IMR-90 (cell line): ENCODE measurements at regions not wholly inside any gene's neighbourhood (a gene's known extent, or its start where the extent isn't known, plus 50 kb on each side); places are given as distances from the start of the nearest gene placed in this dataset.

Experiments used
- ATAC-seq: fragments of 200-7000 bp; cut with Tn5 transposase; 2 replicates; pipeline ENCODE4 v1.9.1; 2020; ENCODE audit warnings: low read depth, mild to moderate bottlenecking, moderate library complexity
- BruUV-seq: library from RNA; stranded (reverse); fragments of 400-500 nt; replicated peaks from 2 replicates; lab custom pipeline; 2021; lab: Mats Ljungman, UMichigan
- CTCF ChIA-PET: fragments of 300-600 bp; formaldehyde crosslinking; extraction: SDS; loops from one replicate; lab custom pipeline; 2021; ENCODE audit warnings: antibody characterized with exemption; lab: Yijun Ruan, JAX
- POLR2A ChIA-PET: fragments of 300-600 bp; sonication (Branson Sonifier 250); formaldehyde crosslinking; loops from one replicate; lab custom pipeline; 2022; ENCODE audit warnings: antibody characterized with exemption; ENCODE audit not compliant: unreplicated experiment; lab: Charles Lee
- DNase-seq: peaks from one replicate; pipeline ENCODE4 v3.0.0; 2013
- H2AFZ ChIP-seq: replicated peaks from 2 replicates; pipeline ENCODE3; 2013; ENCODE audit warnings: low read length, mild to moderate bottlenecking; ENCODE audit not compliant: poor library complexity
- H2AK5ac ChIP-seq: 2 replicates; pipeline ENCODE4 v1.6.1; 2013; ENCODE audit warnings: low read depth, low read length, inconsistent platforms
- H2AK9ac ChIP-seq: replicated peaks from 2 replicates; pipeline ENCODE3; 2013; ENCODE audit warnings: mild to moderate bottlenecking, low read depth, low read length, moderate library complexity; ENCODE audit not compliant: poor library complexity
- H2BK120ac ChIP-seq: 2 replicates; pipeline ENCODE4 v1.6.1; 2013; ENCODE audit warnings: low read depth, low read length, inconsistent platforms
- H2BK15ac ChIP-seq: 3 replicates; pipeline ENCODE4 v1.6.1; 2013; ENCODE audit warnings: low read depth, low read length, inconsistent platforms
- H2BK20ac ChIP-seq: 2 replicates; pipeline ENCODE4 v1.6.1; 2013; ENCODE audit warnings: low read depth, mild to moderate bottlenecking, inconsistent platforms, low read length, moderate library complexity
- H2BK5ac ChIP-seq: 2 replicates; pipeline ENCODE4 v1.6.1; 2013; ENCODE audit warnings: mild to moderate bottlenecking, low read depth, low read length, inconsistent platforms; ENCODE audit not compliant: poor library complexity, severe bottlenecking
- H3K14ac ChIP-seq: replicated peaks from 2 replicates; pipeline ENCODE4 v1.6.1; 2013; ENCODE audit warnings: low read depth, low read length, inconsistent platforms
- H3K18ac ChIP-seq: 2 replicates; pipeline ENCODE4 v1.6.1; 2013; ENCODE audit warnings: low read depth, low read length, control low read depth
- H3K23ac ChIP-seq: 2 replicates; pipeline ENCODE4 v1.6.1; 2013; ENCODE audit warnings: low read depth, low read length, inconsistent platforms
- H3K27ac ChIP-seq: 2 replicates; pipeline ENCODE4 v1.5.1; 2013; ENCODE audit warnings: mild to moderate bottlenecking, control low read depth, low read length; ENCODE audit not compliant: insufficient read depth
- H3K27me3 ChIP-seq: 2 replicates; pipeline ENCODE4 v1.6.1; 2013; ENCODE audit warnings: low read length; ENCODE audit not compliant: control insufficient read depth, insufficient read depth
- H3K36me3 ChIP-seq: 2 replicates; pipeline ENCODE4 v1.6.1; 2013; ENCODE audit warnings: low read length, mixed read lengths; ENCODE audit not compliant: control insufficient read depth, insufficient read depth
- H3K4ac ChIP-seq: 2 replicates; pipeline ENCODE4 v1.6.1; 2013; ENCODE audit warnings: low read depth, low read length, inconsistent platforms
- H3K4me1 ChIP-seq: 2 replicates; pipeline ENCODE4 v1.6.1; 2013; ENCODE audit warnings: low read length, mixed read lengths; ENCODE audit not compliant: control insufficient read depth, insufficient read depth
- H3K4me2 ChIP-seq: 2 replicates; pipeline ENCODE4 v1.6.1; 2013; ENCODE audit warnings: low read depth, mild to moderate bottlenecking, control low read depth, low read length, moderate library complexity
- H3K4me3 ChIP-seq: 2 replicates; pipeline ENCODE4 v1.5.1; 2013; ENCODE audit warnings: low read depth, mild to moderate bottlenecking, control low read depth, low read length, moderate library complexity; ENCODE audit not compliant: insufficient read depth
- H3K56ac ChIP-seq: 2 replicates; pipeline ENCODE4 v1.6.1; 2013; ENCODE audit warnings: low read length, inconsistent platforms; ENCODE audit not compliant: insufficient read depth; ENCODE audit errors: extremely low read depth
- H3K79me1 ChIP-seq, 2 experiments: 2 replicates each; pipeline ENCODE4 v1.6.1; 2013; ENCODE audit warnings: low read length in 2 of 2, inconsistent platforms in 1 of 2, low read depth in 1 of 2
- H3K9ac ChIP-seq: 2 replicates; pipeline ENCODE4 v1.6.1; 2013; ENCODE audit warnings: low read depth, low read length, control low read depth
- H3K9me1 ChIP-seq: 2 replicates; pipeline ENCODE4 v1.6.1; 2013; ENCODE audit warnings: low read length, inconsistent platforms; ENCODE audit not compliant: insufficient read depth
- H3K9me3 ChIP-seq: 2 replicates; pipeline ENCODE4 v1.6.1; 2013; ENCODE audit warnings: low read length; ENCODE audit not compliant: control insufficient read depth, insufficient read depth
- H4K20me1 ChIP-seq: 2 replicates; pipeline ENCODE4 v1.6.1; 2013; ENCODE audit warnings: low read length, inconsistent platforms; ENCODE audit not compliant: insufficient read depth
- H4K5ac ChIP-seq: 2 replicates; pipeline ENCODE4 v1.6.1; 2013; ENCODE audit warnings: mild to moderate bottlenecking, low read depth, low read length, control low read depth
- H4K8ac ChIP-seq, 2 experiments: 2 replicates each; pipeline ENCODE4 v1.6.1; 2013; ENCODE audit warnings: low read depth in 2 of 2, low read length in 2 of 2, control low read depth in 1 of 2, inconsistent platforms in 1 of 2
- H4K91ac ChIP-seq: 2 replicates; pipeline ENCODE4 v1.6.1; 2013; ENCODE audit warnings: low read depth, low read length, inconsistent platforms; ENCODE audit not compliant: insufficient read depth
- BHLHE40 ChIP-seq: fragments of 150-350 bp; IDR thresholded peaks from 2 replicates; pipeline ENCODE4 v1.6.1; 2016; ENCODE audit warnings: mild to moderate bottlenecking, low read depth, low read length
- CEBPB ChIP-seq: IDR thresholded peaks from 2 replicates; pipeline ENCODE4 v1.6.1; 2012; ENCODE audit warnings: low read depth, low read length, improper control_type of control experiment
- CHD1 ChIP-seq: IDR thresholded peaks from 2 replicates; pipeline ENCODE4 v1.6.1; 2012; ENCODE audit warnings: low read depth, low read length, improper control_type of control experiment
- CTCF ChIP-seq: conservative IDR thresholded peaks from 2 replicates; pipeline ENCODE4 v1.5.1; 2012; ENCODE audit warnings: mild to moderate bottlenecking, low read depth, low read length, improper control_type of control experiment
- ELK1 ChIP-seq: fragments of 150-350 bp; IDR thresholded peaks from 2 replicates; pipeline ENCODE4 v1.6.1; 2016; ENCODE audit warnings: low read depth, mild to moderate bottlenecking, low read length, moderate library complexity, borderline replicate concordance
- FOS ChIP-seq: fragments of 150-350 bp; IDR thresholded peaks from 2 replicates; pipeline ENCODE4 v1.6.1; 2016; ENCODE audit warnings: low read depth, low read length
- MAFK ChIP-seq: IDR thresholded peaks from 2 replicates; pipeline ENCODE4 v1.6.1; 2012; ENCODE audit warnings: low read depth, low read length, improper control_type of control experiment
- MAZ ChIP-seq: IDR thresholded peaks from 2 replicates; pipeline ENCODE4 v1.6.1; 2012; ENCODE audit warnings: low read depth, mild to moderate bottlenecking, low read length, improper control_type of control experiment, moderate library complexity, borderline replicate concordance
- MXI1 ChIP-seq: IDR thresholded peaks from 2 replicates; pipeline ENCODE4 v1.6.1; 2012; ENCODE audit warnings: low read depth, mild to moderate bottlenecking, low read length, moderate library complexity, borderline replicate concordance
- NFE2L2 ChIP-seq: fragments of 150-350 bp; IDR thresholded peaks from 2 replicates; pipeline ENCODE4 v1.6.1; 2016; ENCODE audit warnings: low read depth, mild to moderate bottlenecking, low read length
- POLR2A ChIP-seq: IDR thresholded peaks from 2 replicates; pipeline ENCODE4 v1.6.1; 2012; ENCODE audit warnings: mild to moderate bottlenecking, low read depth, low read length
- RAD21 ChIP-seq: IDR thresholded peaks from 2 replicates; pipeline ENCODE4 v1.6.1; 2012; ENCODE audit warnings: low read length, improper control_type of control experiment
- RCOR1 ChIP-seq: IDR thresholded peaks from 2 replicates; pipeline ENCODE4 v1.6.1; 2012; ENCODE audit warnings: mild to moderate bottlenecking, low read length, improper control_type of control experiment; ENCODE audit not compliant: insufficient replicate concordance
- RFX5 ChIP-seq: IDR thresholded peaks from 2 replicates; pipeline ENCODE4 v1.8.0; 2012; ENCODE audit warnings: low read depth, mild to moderate bottlenecking, low read length, moderate library complexity
- SMC3 ChIP-seq: fragments of 150-350 bp; IDR thresholded peaks from 2 replicates; pipeline ENCODE4 v1.6.1; 2016; ENCODE audit warnings: low read depth, mild to moderate bottlenecking, antibody characterized with exemption, low read length, moderate library complexity
- USF2 ChIP-seq: fragments of 150-350 bp; IDR thresholded peaks from 2 replicates; pipeline ENCODE4 v1.6.1; 2017; ENCODE audit warnings: mild to moderate bottlenecking, antibody characterized with exemption, low read length, low read depth
- WGBS, 2 experiments: methylation state at CpG; one replicate each; pipeline versions ENCODE4 v1.1.5 to v1.1.7; 2013; ENCODE audit warnings: missing lambda C conversion rate in 2 of 2; ENCODE audit not compliant: insufficient read length in 1 of 2; ENCODE audit errors: extremely low coverage in 2 of 2; 5-methylcytosine and 5-hydroxymethylcytosine counted together
- dilution Hi-C: fragments of 300-500 bp; cut with HindIII; formaldehyde crosslinking; loops from one replicate; pipeline ENCODE4 v1.14.3; 2018; ENCODE audit warnings: low sequenced_read_pairs; ENCODE audit not compliant: unreplicated experiment
- in situ Hi-C: fragments of 300-500 bp; cut with MboI; formaldehyde crosslinking; loops from 3 replicates; pipeline ENCODE4 v1.14.3; 2019; ENCODE audit warnings: low sequenced_read_pairs, inconsistent platforms, mixed read lengths
- intact Hi-C: fragments of 100-400 bp; cut with micrococcal nuclease; formaldehyde crosslinking; loops from 2 replicates; pipeline ENCODE4 v1.10.0; 2022

- Histone ChIP-seq H3K14ac (no peak overlapping the region), H3K23ac (no peak overlapping the region), H3K18ac (no peak overlapping the region), H3K36me3 (no peaks in the 10 kb centered on the region), H2BK5ac (no peak overlapping the region), H2AK5ac (no peak overlapping the region), H3K4me1 (no peaks in the 10 kb centered on the region), H3K4me2 (no peak overlapping the region), H4K5ac (no peak overlapping the region), H3K79me1 (no peaks in the 10 kb centered on the region), H4K91ac (no peak overlapping the region), H3K9me1 (no peaks in the 10 kb centered on the region), H3K27me3 (no peaks in the 10 kb centered on the region), H2AK9ac (no peak overlapping the region), H3K56ac (no peak overlapping the region), H3K4ac (no peak overlapping the region), H2AFZ (no peak overlapping the region), H4K20me1 (no peaks in the 10 kb centered on the region), H3K9me3 (no peaks in the 10 kb centered on the region), H2BK15ac (no peak overlapping the region), H2BK20ac (no peak overlapping the region), H2BK120ac (no peak overlapping the region), H3K4me3 (no peak overlapping the region), H3K9ac (no peak overlapping the region), H3K27ac (no peak overlapping the region), H4K8ac (no peak overlapping the region)
- no TSS peak for BruUV-seq
- CTCF ChIA-PET: interaction anchor here (0.6 kb wide), 1 partner anchor 17 kb away, joined by 3 read pairs; no protein-coding TSS in a partner anchor
- DNase-seq: no peak
- intact Hi-C loops: no loop called here
- no peak for TF ChIP-seq CTCF
- no peak for TF ChIP-seq MAFK
- no peak for TF ChIP-seq CEBPB
- no peak for TF ChIP-seq SMC3
- no peak for TF ChIP-seq RFX5
- no peak for TF ChIP-seq ELK1
- TF ChIP-seq CHD1: no peak
- no peak for TF ChIP-seq RCOR1
- no peak for TF ChIP-seq USF2
- no peak for TF ChIP-seq BHLHE40
- no peak for TF ChIP-seq RAD21
- TF ChIP-seq POLR2A: no peak
- no peak for TF ChIP-seq FOS
- TF ChIP-seq MXI1: no peak
- no peak for TF ChIP-seq MAZ
- TF ChIP-seq NFE2L2: no peak
- POLR2A ChIA-PET: no interaction called here
- dilution Hi-C loops: no loop called here
- ATAC-seq: no peak
- no CpG with 5 or more reads among the region's 1 CpG for WGBS, 2 experiments
- in situ Hi-C loops: no loop called here
These were observed 335.2 kb downstream of the NSUN3 start for GRCh38 chr3:94398036-94398435.
